Spinal cord (tissue), 9 donors: ENCODE measurements at regions not wholly inside any gene's neighbourhood (a gene's known extent, or its start where the extent isn't known, plus 50 kb on each side); places are given as distances from the start of the nearest gene placed in this dataset.

Experiments
- DNase-seq, 6 donors: peaks; one replicate each; pipeline versions ENCODE4 v3.0.0 to v3.0.0-alpha.2; 2013 to 2015; ENCODE audit warnings: low spot score in 6 of 6, low read depth in 4 of 6
- H3K27ac ChIP-seq: one replicate; pipeline ENCODE4 v1.5.1; 2013; ENCODE audit warnings: low read depth, low read length, control low read depth
- H3K27me3 ChIP-seq: one replicate; pipeline ENCODE4 v1.6.1; 2013; ENCODE audit warnings: low read length; ENCODE audit not compliant: control insufficient read depth, insufficient read depth
- H3K36me3 ChIP-seq: one replicate; pipeline ENCODE4 v1.6.1; 2013; ENCODE audit warnings: low read length; ENCODE audit not compliant: control insufficient read depth, insufficient read depth
- H3K4me1 ChIP-seq: one replicate; pipeline ENCODE4 v1.6.1; 2013; ENCODE audit warnings: low read length; ENCODE audit not compliant: control insufficient read depth, insufficient read depth
- H3K4me3 ChIP-seq: one replicate; pipeline ENCODE4 v1.5.1; 2013; ENCODE audit warnings: low read depth, low read length, control low read depth
- H3K9me3 ChIP-seq: one replicate; pipeline ENCODE4 v1.6.1; 2013; ENCODE audit warnings: low read length; ENCODE audit not compliant: control insufficient read depth, insufficient read depth
- WGBS: methylation state at CpG from one replicate; pipeline ENCODE4 v1.1.5; 2013; ENCODE audit warnings: missing lambda C conversion rate; ENCODE audit not compliant: insufficient coverage; 5-methylcytosine and 5-hydroxymethylcytosine counted together
- donor health status: healthy.

DNA sequence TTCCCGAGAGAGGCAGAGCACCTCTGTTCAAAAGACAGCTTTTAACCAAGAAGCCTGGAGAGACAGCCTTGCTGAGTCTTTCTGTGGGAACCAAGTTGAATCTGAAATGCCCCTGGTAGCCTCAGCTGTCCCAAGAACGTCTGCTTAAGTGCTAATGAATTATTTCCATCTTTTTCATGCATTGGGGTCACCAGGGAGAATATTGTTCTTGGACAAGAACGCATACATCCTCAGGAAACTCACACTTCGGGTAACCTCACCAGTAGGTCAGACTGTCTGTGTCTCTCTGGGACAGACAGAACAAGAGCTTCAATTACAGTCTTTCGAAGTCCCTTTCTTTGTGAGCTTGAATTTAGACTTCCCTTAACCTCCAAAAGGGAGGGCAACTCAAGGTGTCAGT, 134.6 kb upstream of the ADAMTS18 start:
- Histone ChIP-seq H3K27ac (no peak overlapping the region), H3K36me3 (no peaks in the 10 kb centered on the region), H3K4me1 (no peaks in the 10 kb centered on the region), H3K4me3 (no peak overlapping the region), H3K27me3 (no peaks in the 10 kb centered on the region), H3K9me3 (no peaks in the 10 kb centered on the region)
- no peak for DNase-seq
- 62% methylated on average over 4 of the region's 5 CpGs for WGBS

DNA sequence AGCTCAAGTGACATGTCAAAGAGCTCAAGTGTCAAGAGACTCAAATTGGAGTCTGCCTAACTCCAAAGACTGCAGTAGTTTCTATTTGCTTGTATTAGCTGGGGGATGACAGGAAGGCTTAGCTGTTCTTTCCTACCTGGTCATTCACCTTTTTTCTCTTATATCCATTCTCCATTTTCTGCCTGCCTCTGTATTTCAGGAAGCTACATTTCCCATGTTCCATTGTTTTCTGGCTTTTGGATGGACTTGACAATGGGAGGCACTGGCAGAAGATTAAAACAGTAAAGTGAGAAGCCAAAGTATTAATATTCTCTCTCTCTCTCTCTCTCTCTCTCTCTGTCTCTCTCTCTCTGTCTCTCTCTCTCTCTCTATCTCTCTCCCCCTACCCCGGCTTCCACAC, 135.7 kb upstream of the ADAMTS18 start:
- Histone ChIP-seq H3K36me3 (no peaks in the 10 kb centered on the region), H3K9me3 (no peaks in the 10 kb centered on the region), H3K4me3 (no peak overlapping the region), H3K4me1 (no peaks in the 10 kb centered on the region), H3K27ac (no peak overlapping the region), H3K27me3 (no peaks in the 10 kb centered on the region)
- no peak for DNase-seq
- no CpG with 5 or more reads among the region's 1 CpG for WGBS

DNA sequence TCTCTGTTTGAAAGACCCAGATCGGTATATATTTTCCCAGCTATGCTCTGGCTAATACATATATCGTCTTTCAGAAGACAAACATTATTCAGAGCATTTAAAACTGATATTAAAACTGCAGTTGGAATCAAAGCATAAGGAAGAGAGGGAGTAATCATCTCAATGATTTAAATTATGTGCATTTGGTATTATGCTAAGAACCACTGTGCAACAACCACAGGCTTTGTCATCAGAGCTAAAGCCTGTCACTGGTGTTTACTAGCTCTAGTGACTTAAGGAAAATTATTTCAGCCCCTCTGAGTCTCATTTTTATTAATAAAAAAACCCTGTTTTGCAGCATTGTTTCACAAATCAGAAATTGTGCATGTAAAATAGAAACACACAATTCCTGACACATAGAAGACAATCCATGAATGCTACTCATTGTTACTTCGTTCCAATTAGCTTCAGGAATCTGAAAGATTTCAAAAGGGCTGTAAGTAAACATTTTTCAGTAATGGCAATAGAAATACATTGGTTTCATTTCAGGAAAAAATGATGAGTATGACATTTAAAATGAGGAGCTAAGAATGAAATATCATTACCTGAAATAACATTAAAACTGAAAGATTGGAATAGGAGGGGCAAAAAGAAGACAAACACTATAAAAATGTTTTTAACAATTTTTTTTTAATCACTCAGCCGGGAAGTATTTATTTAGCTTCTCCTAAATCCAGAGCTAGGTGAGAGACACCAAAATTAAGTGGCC, 136.5 kb upstream of the ADAMTS18 start:
- Histone ChIP-seq H3K27me3 (no peaks in the 10 kb centered on the region), H3K27ac (no peak overlapping the region), H3K36me3 (no peaks in the 10 kb centered on the region), H3K4me1 (no peaks in the 10 kb centered on the region), H3K9me3 (no peaks in the 10 kb centered on the region), H3K4me3 (no peak overlapping the region)
- peak in 1 of 6 donors; percentile 11 for DNase-seq
- no CpG with 5 or more reads among the region's 4 CpGs for WGBS

DNA sequence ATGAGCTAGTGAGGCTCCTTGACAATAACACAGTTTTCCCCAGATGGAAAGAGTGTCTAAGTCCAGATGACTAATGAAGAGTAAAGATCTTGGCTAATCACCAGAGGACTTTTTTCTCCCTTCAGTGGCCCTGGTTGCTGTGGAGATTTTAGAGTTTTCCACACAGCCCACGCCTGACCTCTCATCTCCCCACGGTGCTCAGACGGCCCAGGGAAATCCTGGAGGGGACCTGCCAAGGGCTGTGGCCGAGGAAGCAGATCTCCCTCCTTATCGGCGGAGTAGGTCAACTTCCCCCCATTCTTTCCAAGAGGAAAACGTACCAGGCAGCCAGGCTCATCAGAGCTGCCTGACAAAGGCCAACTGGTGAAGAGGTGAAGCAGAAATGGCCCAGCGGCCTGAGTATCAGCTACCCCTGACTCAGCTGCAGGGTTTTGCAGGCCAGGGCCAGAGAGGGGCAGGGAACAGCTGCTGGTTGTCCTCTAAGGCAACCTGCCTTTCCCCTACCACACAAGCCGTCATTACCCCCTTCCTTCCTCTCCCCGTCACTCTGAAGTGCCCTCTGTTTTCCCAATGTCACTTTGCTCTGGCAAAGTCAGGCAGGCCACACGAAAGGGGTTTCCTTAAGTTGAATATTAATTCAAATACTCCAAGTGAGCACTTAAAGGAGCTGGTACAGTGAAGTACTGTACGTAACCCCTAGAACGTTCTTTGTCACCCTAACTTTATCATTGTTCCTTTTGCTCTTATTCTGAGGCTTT, 140.2 kb upstream of the ADAMTS18 start:
- no peaks in the 10 kb centered on the region for H3K27me3 ChIP-seq
- no peaks in the 10 kb centered on the region for H3K9me3 ChIP-seq
- WGBS: 78% methylated on average over 13 of the region's 13 CpGs
- no peak for DNase-seq
- no peaks in the 10 kb centered on the region for H3K36me3 ChIP-seq
- no peak overlapping the region for H3K4me3 ChIP-seq
- no peaks in the 10 kb centered on the region for H3K4me1 ChIP-seq
- H3K27ac ChIP-seq: no peak overlapping the region

DNA sequence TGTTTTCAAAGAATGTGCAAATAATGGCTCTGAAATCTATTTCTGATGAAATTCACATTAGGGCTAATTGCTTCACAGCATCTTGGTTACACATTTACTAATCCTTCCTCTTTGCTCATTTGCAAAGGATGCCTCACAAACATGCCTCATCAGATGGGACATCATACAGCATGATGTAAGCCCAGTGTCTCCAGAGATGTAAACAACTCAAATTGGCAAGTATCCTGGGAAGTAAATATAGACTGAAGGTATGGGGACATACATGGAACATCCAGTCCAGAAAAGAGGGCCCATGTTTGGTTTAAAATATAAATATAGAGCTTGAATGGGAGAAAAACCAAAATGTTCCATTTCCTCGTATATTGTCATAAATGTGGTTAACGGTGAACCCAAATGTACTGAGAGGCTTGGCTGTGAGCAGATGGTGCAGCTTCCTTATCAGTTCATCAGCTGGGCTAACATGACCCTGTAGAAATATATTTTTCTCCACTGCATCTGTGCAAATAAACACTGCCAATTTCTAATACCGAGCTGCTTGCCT, 142.9 kb upstream of the NUDT7 start:
- WGBS: no CpG with 5 or more reads among the region's 3 CpGs
- Histone ChIP-seq H3K27me3 (no peaks in the 10 kb centered on the region), H3K36me3 (no peaks in the 10 kb centered on the region), H3K9me3 (no peaks in the 10 kb centered on the region), H3K4me3 (no peak overlapping the region), H3K27ac (no peak overlapping the region), H3K4me1 (no peaks in the 10 kb centered on the region)
- peak in 1 of 6 donors; percentile 47 for DNase-seq

DNA sequence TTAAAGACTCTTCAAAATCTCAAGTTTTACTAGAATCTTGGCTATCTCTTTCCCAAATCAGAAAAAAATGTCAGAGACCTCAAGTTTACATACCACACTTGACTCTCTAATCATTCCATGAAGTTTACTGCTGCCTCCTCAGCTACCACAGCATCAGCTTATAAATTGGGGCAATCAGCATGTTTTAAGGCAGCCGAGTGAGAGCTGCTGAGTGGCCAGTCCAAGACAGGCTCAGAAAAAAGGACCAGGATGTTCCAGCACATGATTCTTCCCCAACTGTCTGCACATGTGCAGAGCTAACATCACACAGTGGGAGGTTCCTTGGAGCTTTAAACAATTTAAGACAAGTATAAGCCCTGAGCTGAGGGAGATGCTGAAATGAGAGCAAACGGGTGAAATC, 140.6 kb upstream of the NUDT7 start:
- WGBS: 50% methylated on average over 2 of the region's 2 CpGs
- Histone ChIP-seq H3K27me3 (peaks cover under 1% of the 10 kb centered on the region), H3K4me3 (no peak overlapping the region)

DNA sequence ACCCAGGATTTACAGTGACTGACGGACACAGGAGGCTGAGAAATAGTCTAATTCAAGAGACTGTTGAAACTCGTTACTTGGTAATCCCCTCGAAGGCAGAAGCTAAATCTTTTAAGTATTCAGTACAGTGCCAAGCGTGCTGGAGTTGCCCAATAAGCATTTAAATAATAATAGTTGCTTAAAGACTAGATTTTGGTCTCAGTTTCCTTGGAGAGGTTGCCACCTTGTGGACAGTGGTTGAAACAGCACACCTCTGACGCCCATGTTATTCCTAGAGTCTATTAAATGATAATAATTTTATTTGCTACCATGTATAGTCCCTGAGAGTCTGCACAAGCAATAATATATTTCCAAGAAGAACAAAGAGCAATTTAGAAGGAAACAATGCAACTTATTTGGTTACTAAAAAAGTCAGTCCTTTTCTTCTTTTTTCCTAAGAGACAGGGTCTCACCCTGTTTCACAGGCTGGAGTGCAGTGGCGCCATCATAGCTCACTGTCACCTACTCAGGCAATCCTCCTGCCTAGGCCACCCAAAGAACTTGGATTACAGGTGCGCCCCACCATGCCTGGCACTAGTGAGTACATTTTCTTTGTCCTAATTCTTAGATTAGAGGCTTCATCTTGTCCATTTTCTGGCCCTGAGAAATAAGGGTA, 138.0 kb upstream of the NUDT7 start:
- H3K27ac ChIP-seq: no peak overlapping the region
- no peak overlapping the region for H3K4me3 ChIP-seq
- peak; percentile 41 to 94 (median 64) for DNase-seq
- no peaks in the 10 kb centered on the region for H3K4me1 ChIP-seq
- no peaks in the 10 kb centered on the region for H3K9me3 ChIP-seq
- no peaks in the 10 kb centered on the region for H3K36me3 ChIP-seq
- 89% methylated on average over 3 of the region's 7 CpGs for WGBS
- peaks cover 2% of the 10 kb centered on the region for H3K27me3 ChIP-seq

More for the DNA sequence above, 140.6 kb upstream of the NUDT7 start:
- Histone ChIP-seq H3K36me3 (no peaks in the 10 kb centered on the region), H3K4me1 (no peaks in the 10 kb centered on the region), H3K9me3 (no peaks in the 10 kb centered on the region), H3K27ac (no peak overlapping the region)
- DNase-seq: peak in 1 of 6 donors; percentile 12

DNA sequence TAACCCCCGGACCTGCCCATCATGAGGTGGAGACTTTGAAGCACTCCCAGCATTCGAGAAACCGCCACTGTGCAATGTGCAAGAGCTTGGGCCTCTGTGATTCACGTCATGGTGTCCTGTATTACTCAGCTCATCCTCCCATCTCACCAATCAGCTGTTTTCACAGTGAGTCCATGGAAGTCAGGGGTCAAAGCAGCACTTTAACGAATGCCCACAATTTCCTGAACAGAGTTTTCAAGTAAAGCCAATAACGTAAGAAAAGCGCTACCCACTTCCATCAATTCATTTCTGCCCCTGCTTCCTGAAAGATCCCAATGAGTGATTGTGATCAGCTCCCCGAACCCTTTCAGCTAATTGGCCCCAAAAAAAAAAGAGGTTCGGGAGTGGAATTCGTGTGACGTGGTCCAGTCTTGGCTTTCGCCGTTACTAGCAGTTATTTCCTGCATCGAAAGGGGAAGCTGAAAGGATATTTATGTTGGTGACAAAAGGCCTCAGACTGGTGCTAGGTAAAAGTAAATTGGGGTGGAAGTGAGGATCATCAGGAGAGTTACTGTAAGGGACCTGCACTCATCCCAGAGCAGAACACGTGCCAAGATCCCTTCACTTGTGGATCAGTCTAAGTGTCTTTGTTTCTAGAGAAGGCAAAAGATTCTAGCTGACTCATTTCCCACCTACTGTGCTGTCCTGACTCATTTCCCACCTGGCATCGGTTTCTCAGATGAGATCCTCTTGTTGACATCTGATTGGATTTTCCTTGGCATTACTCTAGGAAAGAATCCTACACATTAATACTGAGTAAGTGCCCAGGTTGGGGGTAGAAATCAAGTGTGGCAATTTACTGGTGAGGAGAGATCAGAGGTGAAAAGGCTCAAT, 136.7 kb upstream of the NUDT7 start:
- Histone ChIP-seq H3K4me1 (no peaks in the 10 kb centered on the region), H3K27me3 (peaks cover 2% of the 10 kb centered on the region), H3K9me3 (no peaks in the 10 kb centered on the region), H3K27ac (no peak overlapping the region), H3K36me3 (no peaks in the 10 kb centered on the region), H3K4me3 (no peak overlapping the region)
- WGBS: 67% methylated on average over 13 of the region's 16 CpGs
- DNase-seq: no peak

DNA sequence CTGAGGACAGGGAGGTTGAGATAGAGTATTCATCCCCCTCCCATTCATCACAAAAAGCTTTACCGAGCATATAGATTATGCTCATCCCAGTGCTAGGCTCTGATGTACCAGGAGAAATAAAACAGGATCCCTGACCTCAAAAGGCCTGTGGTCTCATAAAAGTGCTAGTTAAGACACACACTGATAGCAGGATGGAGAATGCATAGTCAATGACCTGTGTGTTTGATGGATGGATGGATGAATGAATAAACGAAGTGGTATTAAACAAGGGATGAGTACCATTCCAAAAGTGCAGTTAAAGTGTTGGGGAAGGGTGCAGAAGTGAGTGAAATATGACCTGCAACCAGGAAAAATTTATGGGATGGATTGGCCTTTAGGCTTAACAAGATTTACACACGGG, 133.9 kb upstream of the NUDT7 start:
- no peak overlapping the region for H3K4me3 ChIP-seq
- no peak overlapping the region for H3K27ac ChIP-seq
- peaks cover 2% of the 10 kb centered on the region for H3K27me3 ChIP-seq
- no peaks in the 10 kb centered on the region for H3K9me3 ChIP-seq
- H3K4me1 ChIP-seq: no peaks in the 10 kb centered on the region
- 69% methylated on average over 2 of the region's 3 CpGs for WGBS
- DNase-seq: no peak
- H3K36me3 ChIP-seq: no peaks in the 10 kb centered on the region
